Erythroblast (primary cell): ENCODE measurements at regions not wholly inside any gene's neighbourhood (a gene's known extent, or its start where the extent isn't known, plus 50 kb on each side); places are given as distances from the start of the nearest gene placed in this dataset.

ENCODE experiments used
- GATA1 ChIP-seq: IDR thresholded peaks from 2 replicates; pipeline ENCODE4 v1.6.1; 2011; ENCODE audit warnings: low read depth, mild to moderate bottlenecking, control low read depth, low read length, moderate library complexity
- POLR2A ChIP-seq: IDR thresholded peaks from 2 replicates; pipeline ENCODE4 v1.6.1; 2011; ENCODE audit warnings: mild to moderate bottlenecking, low read length

GRCh38 chr10:64059884-64060283, 538.7 kb downstream of the REEP3 start:
- no peak for TF ChIP-seq POLR2A
- TF ChIP-seq GATA1 = no peak
